Neural cell (in vitro differentiated cells): ENCODE measurements at regions not wholly inside any gene's neighbourhood (a gene's known extent, or its start where the extent isn't known, plus 50 kb on each side); places are given as distances from the start of the nearest gene placed in this dataset.

Source experiments
- CTCF ChIP-seq: fragments of 450-650 bp; IDR thresholded peaks from 2 replicates; pipeline ENCODE4 v1.5.1; 2014; ENCODE audit warnings: antibody characterized with exemption, mild to moderate bottlenecking, moderate library complexity; ENCODE audit not compliant: poor library complexity, severe bottlenecking
- EP300 ChIP-seq: fragments of 450-650 bp; conservative IDR thresholded peaks from 2 replicates; pipeline ENCODE4 v1.6.1; 2014; ENCODE audit warnings: antibody characterized with exemption, mild to moderate bottlenecking, moderate library complexity; ENCODE audit not compliant: poor library complexity, severe bottlenecking
- EZH2 ChIP-seq: fragments of 200-600, 300-800 bp; shearing (Covaris generic), sonication (generic); IDR thresholded peaks from 2 replicates; pipeline ENCODE4 v1.6.1; 2014; ENCODE audit warnings: antibody characterized with exemption, low read length, borderline replicate concordance, mild to moderate bottlenecking; ENCODE audit not compliant: insufficient read depth, poor library complexity, severe bottlenecking
- POLR2AphosphoS5 ChIP-seq: IDR thresholded peaks from 2 replicates; pipeline ENCODE4 v1.6.1; 2012
- RAD21 ChIP-seq: fragments of 450-650 bp; conservative IDR thresholded peaks from 2 replicates; pipeline ENCODE4 v1.6.1; 2014; ENCODE audit warnings: antibody characterized with exemption, mild to moderate bottlenecking, moderate library complexity
- REST ChIP-seq: IDR thresholded peaks from 2 replicates; pipeline ENCODE4 v1.6.1; 2012; ENCODE audit warnings: borderline replicate concordance
- SMC3 ChIP-seq: fragments of 450-650 bp; conservative IDR thresholded peaks from 2 replicates; pipeline ENCODE4 v1.6.1; 2014; ENCODE audit warnings: antibody characterized with exemption, mild to moderate bottlenecking, moderate library complexity; ENCODE audit not compliant: poor library complexity
- TAF1 ChIP-seq: IDR thresholded peaks from 2 replicates; pipeline ENCODE4 v1.6.1; 2012; ENCODE audit warnings: low read depth

- no peak for TF ChIP-seq EZH2
- TF ChIP-seq CTCF, result no peak
- TF ChIP-seq POLR2AphosphoS5, result no peak
- TF ChIP-seq TAF1, result no peak
- no peak for TF ChIP-seq EP300
- TF ChIP-seq RAD21, result no peak
- TF ChIP-seq SMC3, result no peak
- no peak for TF ChIP-seq REST
These were observed 123.6 kb downstream of the MN1 start for GRCh38 chr22:27677905-27678458.
